SU-DHL-6 (cell line): ENCODE measurements at regions not wholly inside any gene's neighbourhood (a gene's known extent, or its start where the extent isn't known, plus 50 kb on each side); places are given as distances from the start of the nearest gene placed in this dataset.

Source experiments
- EZH2phosphoT487 ChIP-seq: fragments of 200-600 bp; sonication (generic), shearing (Covaris generic); conservative IDR thresholded peaks from 2 replicates; pipeline ENCODE4 v1.6.1; 2018; ENCODE audit warnings: mild to moderate bottlenecking, antibody characterized with exemption, low read length, moderate library complexity, mixed read lengths
- TF ChIP-seq, protein P1 (sequence below): fragments of 200-600 bp; sonication (generic); IDR thresholded peaks from one replicate; pipeline ENCODE4 v1.5.1; 2017; ENCODE audit warnings: antibody characterized with exemption, mild to moderate bottlenecking, low read length, moderate library complexity; ENCODE audit not compliant: insufficient read depth, poor library complexity, severe bottlenecking

DNA sequence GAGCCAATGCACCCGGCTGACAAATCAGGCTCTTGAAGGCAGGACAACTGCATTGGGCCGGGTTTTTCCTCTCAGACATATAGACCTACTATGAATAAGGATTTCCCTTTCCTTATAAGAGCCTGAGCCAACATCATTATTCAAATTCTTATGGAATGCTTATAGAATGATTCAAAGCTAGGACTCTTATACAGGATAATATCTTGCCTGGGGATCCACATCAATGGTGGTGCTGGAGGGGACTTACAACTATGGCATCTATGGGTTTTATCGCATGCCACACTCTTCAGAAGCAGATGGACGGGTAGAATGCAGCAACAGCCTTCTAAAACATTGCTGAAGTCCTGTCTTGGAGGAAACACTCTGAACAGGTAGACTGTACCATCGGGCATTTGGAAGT, 296.8 kb upstream of the KYNU start:
- TF ChIP-seq, protein P1, sequence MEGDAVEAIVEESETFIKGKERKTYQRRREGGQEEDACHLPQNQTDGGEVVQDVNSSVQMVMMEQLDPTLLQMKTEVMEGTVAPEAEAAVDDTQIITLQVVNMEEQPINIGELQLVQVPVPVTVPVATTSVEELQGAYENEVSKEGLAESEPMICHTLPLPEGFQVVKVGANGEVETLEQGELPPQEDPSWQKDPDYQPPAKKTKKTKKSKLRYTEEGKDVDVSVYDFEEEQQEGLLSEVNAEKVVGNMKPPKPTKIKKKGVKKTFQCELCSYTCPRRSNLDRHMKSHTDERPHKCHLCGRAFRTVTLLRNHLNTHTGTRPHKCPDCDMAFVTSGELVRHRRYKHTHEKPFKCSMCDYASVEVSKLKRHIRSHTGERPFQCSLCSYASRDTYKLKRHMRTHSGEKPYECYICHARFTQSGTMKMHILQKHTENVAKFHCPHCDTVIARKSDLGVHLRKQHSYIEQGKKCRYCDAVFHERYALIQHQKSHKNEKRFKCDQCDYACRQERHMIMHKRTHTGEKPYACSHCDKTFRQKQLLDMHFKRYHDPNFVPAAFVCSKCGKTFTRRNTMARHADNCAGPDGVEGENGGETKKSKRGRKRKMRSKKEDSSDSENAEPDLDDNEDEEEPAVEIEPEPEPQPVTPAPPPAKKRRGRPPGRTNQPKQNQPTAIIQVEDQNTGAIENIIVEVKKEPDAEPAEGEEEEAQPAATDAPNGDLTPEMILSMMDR = no peak
- TF ChIP-seq EZH2phosphoT487 = no peak
